Stimulated activated CD4-positive, alpha-beta T cell treated with anti-CD3 and anti-CD28 coated beads, Interleukin-1b, Interleukin-23, amount 100 ng/mL, for 4 hours (primary cell): ENCODE measurements at regions not wholly inside any gene's neighbourhood (a gene's known extent, or its start where the extent isn't known, plus 50 kb on each side); places are given as distances from the start of the nearest gene placed in this dataset.

Source experiments
- DNase-seq, 2 donors: peaks; one replicate each; pipeline ENCODE4 v3.0.0-alpha.2; 2020; ENCODE audit warnings: low read depth in 2 of 2

DNA sequence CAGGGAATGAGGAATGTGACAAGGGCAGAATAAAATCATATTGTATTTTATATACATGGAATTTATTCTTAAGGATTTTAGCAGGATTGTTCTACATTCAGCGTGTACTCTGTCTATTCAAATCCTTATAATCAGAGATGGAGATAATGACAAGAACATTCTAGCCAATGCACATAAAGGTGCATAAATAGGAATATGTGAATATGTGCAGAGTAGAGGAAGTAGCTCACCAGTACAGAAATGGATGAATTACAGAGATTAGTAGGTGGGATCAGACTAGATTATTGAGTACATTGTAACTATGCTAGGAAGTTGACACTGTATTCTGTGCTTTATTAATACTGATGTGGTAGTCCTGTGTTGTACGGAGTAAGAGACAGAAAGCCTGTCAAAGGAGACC lies 1308.8 kb downstream of the FAM181B start:
- no peak for DNase-seq

DNA sequence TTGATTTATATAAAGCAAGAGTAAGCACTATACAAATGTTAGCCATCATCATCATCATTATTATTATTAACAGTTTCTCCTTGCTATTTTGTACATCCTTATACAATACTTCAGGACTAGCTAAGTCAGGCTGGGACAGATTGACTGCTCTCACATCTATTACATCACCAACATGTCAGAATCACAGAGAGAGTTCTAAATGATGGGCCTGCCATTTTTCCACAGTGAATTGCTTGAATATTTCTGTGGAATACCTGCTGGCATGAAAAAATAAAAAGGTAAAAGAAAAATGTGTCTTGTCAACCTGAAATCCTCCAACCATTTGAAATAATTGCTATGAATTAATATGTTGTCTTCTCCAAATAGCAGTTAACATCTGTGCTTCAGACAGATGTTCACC lies 1311.3 kb downstream of the FAM181B start:
- DNase-seq: no peak

DNA sequence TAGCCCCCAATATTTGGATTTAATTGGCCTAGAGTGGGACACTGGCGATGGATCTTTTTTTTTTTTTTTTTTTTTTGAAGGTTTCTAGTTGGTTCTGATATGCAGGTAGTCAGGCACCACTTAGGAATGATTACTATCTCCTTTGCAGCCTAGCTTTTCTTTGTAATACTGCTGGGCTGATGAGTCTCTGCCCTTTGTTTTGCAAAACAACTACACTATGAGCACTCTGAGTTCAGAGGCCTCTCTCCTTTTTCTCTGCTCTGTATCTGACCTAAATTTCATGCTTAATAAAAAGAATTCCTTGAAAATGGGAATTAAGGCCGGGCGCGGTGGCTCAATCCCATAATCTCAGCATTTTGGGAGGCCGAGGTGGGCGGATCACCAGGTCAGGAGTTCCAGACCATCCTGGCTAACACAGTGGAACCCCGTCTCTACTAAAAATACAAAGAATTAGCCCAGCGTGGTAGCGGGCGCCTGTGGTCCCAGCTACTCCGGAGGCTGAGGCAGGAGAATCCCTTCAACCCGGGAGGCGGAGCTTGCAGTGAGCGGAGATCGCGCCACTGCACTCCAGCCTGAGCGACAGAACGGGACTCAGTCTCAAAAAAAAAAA lies 1312.3 kb downstream of the FAM181B start:
- DNase-seq: no peak

DNA sequence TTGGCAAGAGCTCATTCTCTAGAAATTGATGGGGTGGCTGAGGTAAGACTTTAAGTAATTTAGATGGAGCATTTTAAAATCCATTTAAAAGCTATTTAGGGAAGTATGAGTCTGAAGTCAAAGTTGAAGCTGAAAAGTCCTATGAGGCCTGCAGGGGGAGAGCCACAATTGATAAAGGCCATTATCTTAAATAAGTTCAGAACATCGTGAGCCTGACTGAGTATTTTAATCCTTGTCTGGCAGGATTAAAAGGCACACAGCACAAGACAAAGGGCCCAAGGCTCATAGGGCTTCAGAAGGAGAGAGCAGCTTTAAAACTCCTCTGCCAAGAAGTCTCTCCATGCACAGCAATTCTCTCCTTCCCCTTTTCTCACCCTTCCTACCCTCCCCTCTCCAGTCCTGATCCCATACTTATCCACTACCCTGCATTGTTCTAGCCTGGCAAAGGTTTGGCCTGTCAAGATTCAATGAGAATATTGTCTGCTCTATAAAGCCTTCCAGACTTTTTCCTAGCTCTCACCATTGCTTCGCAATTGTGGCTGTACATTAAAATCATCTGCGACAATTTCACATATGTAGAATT lies 1312.9 kb downstream of the FAM181B start:
- no peak for DNase-seq

DNA sequence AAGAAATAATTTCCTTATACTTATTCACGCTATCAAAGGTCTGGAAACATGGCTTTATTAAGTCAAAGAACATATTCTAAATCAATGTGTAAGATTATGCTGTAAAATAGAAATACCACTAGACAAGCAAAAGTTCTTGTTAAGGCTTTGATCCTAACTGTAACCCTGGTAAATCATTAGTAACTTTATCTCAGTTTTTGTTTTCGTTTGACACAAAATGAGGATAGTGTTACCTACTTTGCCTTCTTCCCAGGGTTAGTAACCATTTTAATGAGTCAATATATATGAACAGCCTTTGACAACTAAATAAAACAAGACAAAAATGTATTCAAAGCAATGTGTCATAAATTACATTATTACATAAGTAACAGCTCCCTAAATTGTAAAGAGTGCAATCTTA lies 1336.3 kb downstream of the FAM181B start:
- no peak for DNase-seq

DNA sequence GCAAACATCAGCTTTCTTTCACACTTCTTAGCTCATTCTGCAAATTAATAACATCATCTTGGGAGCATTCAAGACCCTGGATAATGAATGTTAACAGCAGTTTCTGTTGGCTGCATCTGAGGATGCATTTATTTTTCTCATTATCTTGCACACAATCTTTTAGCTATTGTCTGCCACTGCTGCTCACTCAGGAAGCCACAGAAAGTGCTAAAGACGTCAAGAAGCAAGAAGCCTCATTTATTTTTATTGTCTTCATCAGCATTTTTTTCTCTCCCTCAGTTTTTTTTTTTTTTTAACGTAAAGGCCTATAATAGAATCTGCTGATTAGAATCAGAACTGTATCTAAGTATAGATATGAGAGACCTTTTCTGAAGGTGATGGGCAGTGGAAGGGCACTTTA lies 1339.4 kb downstream of the FAM181B start:
- DNase-seq: no peak

DNA sequence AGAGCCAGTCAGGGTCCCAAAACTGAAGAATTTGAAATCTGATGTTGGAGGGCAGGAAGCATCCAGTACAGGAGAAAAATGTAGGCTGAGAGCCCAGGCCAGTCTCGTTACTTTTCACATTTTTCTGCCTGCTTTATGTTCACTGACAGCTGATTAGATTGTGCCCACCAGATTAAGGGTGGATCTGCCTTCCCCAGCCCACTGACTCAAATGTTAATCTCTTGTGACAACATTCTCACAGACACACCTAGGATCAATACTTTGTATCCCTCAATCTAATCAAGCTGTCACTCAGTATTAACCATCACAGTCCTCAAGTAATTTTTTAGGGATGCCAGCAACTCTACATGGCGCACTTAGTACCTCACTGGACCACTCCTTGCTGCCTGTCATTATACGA lies 1345.3 kb downstream of the FAM181B start:
- DNase-seq: no peak

DNA sequence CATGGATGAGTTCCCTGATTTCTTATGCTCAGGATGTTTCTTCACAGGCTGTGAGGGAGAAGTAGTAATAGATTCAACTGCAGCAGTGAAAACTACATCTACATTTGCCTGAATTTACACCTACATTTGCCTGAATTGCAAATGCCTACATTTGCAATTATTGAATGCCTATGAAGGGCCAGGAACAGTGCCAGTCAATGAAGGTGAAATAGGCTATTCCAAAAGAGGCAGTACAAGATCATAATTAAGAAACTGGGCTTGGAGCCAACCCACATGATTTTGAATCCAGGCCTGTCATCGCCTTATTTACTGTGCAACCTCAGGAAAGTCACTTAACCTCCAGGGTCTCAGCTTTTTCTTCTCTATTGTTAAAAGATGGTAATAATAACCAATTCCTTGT lies 1353.3 kb downstream of the FAM181B start:
- no peak for DNase-seq

DNA sequence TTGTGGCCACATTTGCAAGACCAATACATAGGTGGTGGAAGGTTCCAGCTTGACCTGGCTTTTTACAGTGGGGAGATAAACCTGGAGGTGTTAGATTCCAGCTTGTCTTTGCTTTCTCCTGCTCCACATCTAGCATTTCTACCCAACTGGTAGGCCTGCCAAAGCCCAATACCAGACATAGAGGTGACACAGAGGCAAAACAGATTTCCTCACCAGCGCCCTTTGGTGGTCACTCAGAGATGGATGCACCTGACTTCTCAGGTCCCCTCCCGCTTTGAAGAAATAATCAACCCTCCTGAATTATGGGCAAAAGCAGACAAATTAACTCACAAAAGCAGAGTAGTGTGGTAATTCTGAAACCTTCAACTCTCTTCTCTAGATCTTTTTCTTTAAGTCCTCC lies 1356.2 kb downstream of the FAM181B start:
- no peak for DNase-seq

DNA sequence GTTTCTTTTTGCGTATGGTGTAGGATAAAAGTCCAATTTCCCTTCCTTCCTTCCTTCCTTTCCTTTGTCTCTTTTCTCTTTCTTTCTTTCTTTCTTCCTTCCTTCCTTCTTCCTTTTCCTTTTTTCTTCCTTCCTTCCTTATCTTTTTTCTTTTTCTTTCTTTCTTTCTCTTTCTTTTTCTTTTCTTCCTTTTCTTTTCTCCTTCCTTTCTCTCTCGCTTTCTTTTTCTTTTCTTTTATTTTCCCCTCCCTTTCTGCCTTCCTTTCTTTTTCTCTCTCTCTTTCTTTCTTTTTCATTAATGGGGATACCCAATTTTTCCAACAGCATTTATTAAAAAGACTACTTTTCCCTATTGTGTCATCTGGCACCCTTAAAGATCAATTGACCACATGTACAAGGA lies 1359.7 kb downstream of the FAM181B start:
- no peak for DNase-seq

DNA sequence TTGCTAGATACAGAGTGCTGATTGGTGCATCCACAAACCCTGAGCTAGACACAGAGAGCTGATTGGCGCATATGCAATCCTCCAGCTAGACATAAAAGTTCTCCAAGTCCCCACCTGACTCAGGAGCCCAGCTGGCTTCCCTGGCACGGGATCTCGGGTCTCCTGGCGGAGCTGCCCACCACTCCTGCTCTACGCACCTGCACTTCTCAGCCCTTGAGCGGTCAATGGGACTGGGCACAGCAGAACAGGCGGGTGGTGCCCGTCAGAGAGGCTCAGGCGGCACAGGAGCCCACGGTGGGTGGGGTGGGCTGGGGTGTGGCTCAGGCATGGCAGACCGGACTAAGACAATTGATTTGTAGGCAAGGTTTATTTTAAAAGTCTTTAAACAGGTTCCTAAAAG lies 1365.5 kb downstream of the FAM181B start:
- no peak for DNase-seq

DNA sequence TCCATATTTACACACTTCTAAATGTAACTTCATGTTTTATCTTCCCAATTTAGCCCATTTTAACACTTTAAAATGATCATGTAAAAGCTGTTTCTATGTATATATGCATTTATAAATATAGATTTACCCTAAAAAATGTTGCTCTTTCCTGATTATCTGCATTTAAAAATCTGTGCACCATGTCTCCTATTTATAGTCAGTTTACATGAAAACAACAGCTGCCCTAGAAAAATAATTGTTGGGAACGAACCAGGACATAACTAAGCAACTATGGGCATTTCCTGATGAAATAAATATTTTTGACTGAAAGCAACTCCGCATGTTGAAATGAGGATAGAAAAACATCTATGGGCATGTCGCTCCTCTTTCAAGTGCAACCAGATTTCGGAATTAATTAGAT lies 1368.2 kb downstream of the FAM181B start:
- DNase-seq: no peak

DNA sequence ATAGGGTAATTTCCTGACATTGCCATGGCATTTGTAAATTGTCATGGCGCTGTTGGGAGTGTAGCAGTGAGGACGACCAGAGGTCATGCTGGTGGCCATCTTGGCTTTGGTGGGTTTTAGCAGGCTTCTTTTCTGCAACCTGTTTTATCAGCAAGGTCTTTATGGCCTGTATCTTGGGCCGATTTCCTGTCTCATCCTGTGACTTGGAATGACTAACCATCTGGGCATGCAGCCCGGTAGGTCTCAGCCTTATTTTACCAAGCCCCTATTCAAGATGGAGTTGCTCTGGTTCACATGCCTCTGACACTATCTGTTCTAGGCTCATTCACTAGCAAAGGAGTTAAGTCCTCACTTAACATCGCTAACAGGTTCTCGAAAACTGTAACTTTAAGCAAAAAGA lies 1374.2 kb downstream of the FAM181B start:
- DNase-seq: no peak

DNA sequence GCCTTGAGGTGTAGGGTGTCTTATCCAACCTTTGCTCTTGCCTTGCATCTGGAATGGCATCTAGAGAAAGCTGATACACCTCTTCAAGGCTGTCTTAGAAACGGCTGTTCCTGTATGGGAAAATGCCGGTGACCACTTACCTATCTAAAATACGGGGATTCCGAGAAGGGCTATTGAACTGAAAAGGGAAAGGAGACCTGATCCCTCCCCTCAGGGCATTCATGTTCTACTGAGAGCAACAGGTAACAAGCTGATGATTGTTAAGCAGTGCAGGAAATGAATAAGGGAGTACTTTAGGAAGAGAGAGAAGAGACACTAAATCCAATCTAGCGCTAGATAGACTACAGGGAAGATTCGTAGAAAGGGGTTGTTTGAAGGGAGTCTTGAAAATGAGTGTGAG lies 1388.1 kb downstream of the FAM181B start:
- DNase-seq: no peak

DNA sequence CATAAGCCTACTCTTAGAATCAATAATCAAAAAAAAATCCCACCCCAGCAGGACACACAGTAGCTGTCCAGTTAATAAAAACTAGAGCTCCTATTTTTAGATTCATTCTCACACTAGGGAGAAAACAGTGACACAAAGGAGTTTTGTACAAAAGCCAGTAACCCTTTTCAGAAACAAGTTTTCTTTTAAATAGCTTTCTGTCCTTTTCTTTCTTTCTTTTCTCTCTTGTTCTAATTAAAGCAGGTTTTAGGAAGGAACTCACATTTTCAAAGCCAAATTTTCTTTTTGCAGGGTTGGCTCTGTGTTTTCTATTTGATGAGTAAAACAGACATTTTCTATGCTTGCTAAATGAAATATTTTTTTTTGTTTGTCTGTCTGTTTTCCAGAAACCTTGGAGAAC lies 1390.7 kb downstream of the FAM181B start:
- DNase-seq: no peak

DNA sequence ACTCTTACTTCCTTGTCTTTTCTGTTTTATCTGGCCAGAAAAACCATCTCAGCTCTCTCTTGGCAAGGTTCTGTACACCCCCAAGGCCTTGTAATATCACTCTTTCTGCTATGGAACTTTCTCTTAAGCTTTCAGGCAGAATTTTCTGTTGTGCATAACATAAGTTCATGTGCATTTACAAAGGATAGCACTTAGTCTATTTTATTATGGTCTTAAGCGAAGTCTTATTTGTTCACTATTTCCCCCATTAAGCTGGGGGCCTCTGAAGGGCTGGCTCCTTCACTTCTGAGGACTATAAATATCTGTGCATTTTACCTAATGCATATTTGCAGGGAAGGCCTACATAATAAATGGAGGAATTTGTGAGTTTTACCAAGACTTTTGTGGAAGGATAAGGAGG lies 1393.4 kb downstream of the FAM181B start:
- no peak for DNase-seq

DNA sequence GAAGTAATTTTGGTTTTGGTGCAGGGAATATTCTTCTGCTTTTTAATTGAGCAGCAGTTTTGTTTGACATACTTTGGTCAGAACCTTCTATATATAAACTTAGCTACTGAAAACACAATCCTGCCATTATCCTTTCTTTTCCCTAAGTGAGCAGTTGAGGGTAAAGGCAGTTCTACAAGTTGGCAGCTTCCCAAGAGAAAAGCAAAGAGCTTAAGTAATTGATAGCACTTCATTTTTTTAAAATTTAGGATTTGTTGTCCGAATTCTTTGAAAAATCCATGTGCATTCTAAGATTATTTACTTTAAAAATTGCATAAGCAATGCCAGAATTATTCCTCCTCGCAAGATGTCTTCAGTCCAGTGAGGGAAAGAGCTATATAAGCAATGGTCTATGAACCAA lies 1394.1 kb downstream of the FAM181B start:
- no peak for DNase-seq

DNA sequence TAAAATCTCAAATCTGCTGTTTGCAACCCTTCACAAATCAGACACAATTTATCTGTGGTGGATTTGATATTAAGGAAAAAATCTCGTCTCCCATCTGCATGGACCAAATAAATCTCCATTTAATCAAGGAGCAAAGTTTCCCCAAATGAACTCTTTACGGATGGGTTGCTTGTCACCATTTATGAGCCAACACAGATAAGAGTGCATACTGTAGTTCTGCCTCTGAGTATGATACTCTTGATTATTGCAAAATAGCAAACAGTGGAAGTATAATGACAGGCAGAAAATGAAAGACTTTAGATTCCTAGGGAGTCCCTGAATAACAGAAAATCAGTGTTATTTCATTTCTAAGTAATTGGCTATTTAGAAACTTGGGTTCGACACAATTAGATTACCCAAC lies 1395.9 kb downstream of the FAM181B start:
- no peak for DNase-seq

DNA sequence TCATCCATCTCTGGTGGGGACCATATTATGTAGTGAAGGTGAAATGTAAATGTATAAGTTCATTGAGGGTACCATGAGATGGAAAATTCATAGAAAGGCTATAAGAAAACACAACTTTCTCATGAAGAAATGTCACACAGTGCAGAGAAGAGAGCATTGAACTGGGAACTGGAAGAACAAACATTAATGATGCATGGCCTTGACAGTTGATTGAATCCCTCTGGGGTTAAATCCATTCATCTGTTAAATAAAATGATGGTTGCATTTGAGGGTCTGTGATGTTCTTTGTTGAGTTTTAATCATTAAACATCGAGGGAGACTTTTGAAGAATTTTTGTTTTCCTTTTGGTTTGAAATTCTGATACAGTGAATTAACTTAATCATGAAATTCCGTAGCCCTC lies 1401.4 kb downstream of the FAM181B start:
- DNase-seq: no peak

DNA sequence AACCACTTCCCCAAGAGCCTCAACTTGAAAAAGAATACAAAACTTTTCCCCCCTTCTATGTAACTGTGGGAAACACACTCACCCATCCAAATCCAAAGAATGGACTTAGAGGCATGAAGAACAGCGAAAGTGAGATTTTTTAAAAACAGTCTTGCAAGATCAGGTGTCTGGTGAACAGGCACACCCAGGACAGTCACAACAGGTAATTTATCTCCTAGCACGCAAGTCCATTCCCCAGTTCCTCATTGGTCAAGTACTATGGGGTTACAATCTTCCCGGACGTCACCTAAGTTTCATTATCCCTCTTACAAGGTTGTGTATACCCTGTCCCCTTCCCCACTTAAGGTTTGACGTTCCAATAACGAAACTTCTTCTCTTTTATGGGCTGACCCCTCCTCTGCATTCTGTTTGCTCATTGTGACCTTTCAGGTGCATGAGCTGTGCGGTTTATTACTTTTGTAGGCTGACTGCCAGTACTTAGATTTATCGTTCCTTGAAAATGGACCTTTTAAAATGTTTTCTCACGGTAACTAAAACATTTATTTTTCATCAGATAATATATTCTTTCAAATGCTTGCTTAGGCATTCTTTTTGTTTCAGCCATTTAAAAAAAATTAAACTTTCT lies 1401.9 kb downstream of the FAM181B start:
- DNase-seq: no peak

DNA sequence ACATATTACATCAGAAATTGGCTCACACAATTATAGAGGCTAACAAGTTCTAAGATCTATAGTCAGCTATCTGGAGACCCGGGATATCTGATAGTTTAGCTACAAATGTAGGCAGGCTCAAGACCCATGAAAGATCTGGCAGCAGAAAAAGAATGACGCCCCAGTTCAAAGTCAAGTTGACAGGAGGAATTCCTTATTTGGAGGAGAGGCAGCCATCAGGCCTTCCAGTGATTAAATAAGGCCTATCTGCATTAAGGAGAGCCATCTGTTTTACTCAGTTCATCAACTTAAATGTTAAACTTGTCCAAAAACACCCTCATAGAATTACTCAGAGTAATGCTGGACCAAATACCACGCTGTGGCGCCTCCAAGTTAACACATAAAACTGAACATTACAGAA lies 1402.6 kb downstream of the FAM181B start:
- DNase-seq: no peak

DNA sequence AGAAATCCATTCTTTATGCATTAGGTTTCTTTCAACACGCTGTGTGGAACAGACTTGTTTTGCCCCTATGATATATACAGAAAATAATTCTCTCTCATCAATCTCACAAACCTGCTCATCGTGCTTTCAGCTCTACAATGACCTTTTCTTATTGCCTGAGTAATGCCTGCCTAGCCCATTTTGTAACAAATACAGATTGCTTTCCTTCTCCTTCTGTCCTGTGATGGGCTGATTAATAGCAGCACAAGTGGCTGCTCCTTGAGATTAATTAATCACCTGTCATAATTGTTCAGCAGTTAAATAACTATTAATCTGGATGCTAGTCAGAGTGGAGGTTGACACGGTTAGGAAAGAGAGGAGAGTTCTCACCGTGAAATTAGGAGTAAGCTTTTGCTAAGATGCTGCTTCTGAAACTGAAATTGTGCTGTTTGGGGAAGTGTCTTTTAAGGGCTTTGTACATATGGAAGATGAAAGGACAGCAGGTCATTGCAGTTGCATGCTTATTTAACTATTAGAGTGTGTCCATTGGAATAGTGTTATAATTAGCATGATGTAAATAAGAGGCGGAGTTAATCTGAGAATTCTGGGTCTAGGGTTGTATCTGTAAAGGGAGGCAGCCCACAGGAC lies 1430.5 kb downstream of the FAM181B start:
- no peak for DNase-seq

DNA sequence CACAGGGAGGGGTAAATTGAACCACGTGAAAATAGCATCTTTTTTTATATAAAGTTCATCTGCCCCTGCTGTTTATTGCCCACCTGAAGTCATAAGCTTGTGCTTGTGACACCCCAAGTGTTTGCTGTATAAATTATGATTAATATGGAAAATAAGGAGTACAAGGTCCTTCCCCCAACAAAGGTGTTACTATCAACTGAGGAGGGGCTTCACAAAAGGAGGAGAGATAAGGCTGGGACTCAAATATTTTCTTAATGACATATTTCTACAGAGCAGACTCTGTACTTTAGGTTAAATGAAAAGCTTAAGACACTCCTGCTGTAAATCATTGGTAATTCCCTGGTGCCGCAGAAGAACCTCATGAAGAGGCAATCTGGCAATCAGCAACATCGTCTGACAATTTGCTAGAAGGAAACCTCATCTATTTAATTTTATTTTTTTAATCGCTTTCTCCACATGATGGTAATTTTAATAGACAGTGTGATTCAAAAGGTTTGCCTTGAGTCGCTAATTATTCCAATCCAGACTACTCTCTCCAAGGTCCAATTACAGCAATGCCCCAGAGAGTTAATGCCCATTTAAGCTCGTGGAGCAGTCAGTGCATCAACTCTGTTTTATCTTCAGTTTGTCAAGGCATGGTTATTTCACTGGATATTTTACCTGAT lies 1432.4 kb downstream of the FAM181B start:
- no peak for DNase-seq
